ENCODE measurements at regions not wholly inside any gene's neighbourhood (a gene's known extent, or its start where the extent isn't known, plus 50 kb on each side); places are given as distances from the start of the nearest gene placed in this dataset.

DNA sequence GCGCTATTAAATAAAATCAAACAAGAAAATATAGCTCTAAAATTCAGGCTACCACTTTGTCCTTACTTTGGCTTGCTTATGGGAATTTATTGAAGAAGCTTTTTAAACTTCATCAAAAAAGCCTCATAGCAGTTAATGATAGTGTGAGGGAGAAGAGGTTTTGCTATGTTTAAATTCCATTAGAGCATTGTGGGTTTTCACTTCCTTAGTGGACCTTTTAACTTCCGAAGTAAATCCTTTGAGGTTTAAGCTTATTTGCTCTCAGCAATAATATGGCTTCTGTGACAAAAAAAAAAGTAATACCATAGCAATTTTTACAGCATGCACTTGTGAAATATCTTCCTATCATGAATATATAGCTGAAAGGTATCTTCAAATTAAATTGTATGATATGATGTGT is 120.2 kb upstream of the NDST4 start:
- no peak overlapping the region for H3K27ac ChIP-seq
- no peaks in the 10 kb centered on the region for H3K4me1 ChIP-seq
- WGBS, 5 donors: 74 to 91% (median 82%) methylated on average over 2 of the region's 2 CpGs
- TF ChIP-seq CTCF (IDR thresholded peaks at IDR 0.05) (no peak), POLR2A (IDR thresholded peaks at IDR 0.05) (no peak), POLR2AphosphoS5 (IDR thresholded peaks at IDR 0.05) (no peak), EP300 (IDR thresholded peaks at IDR 0.05) (no peak)
- H3K27me3 ChIP-seq: no peaks in the 10 kb centered on the region
- H3K4me3 ChIP-seq: no peak overlapping the region
- intact Hi-C loops (cut with DNase I; ENCODE audit: low total_unique reads): no loop called here
- no peaks in the 10 kb centered on the region for H3K9me3 ChIP-seq
- DNase-seq: no peak
- H3K36me3 ChIP-seq: no peaks in the 10 kb centered on the region

- Histone ChIP-seq H3K27ac (no peak overlapping the region), H3K4me1 (no peaks in the 10 kb centered on the region), H3K27me3 (no peaks in the 10 kb centered on the region), H3K9me3 (no peaks in the 10 kb centered on the region), H3K4me3 (no peak overlapping the region), H3K36me3 (no peaks in the 10 kb centered on the region)
- no peak for DNase-seq
- intact Hi-C loops (cut with DNase I; ENCODE audit: low total_unique reads): no loop called here
- TF ChIP-seq POLR2AphosphoS5 (IDR thresholded peaks at IDR 0.05): no peak
- no peak for TF ChIP-seq EP300 (IDR thresholded peaks at IDR 0.05)
- no peak for TF ChIP-seq CTCF (IDR thresholded peaks at IDR 0.05)
- TF ChIP-seq POLR2A (IDR thresholded peaks at IDR 0.05): no peak
These were observed 116.5 kb upstream of the NDST4 start for GRCh38 chr4:115229873-115230272.

DNA sequence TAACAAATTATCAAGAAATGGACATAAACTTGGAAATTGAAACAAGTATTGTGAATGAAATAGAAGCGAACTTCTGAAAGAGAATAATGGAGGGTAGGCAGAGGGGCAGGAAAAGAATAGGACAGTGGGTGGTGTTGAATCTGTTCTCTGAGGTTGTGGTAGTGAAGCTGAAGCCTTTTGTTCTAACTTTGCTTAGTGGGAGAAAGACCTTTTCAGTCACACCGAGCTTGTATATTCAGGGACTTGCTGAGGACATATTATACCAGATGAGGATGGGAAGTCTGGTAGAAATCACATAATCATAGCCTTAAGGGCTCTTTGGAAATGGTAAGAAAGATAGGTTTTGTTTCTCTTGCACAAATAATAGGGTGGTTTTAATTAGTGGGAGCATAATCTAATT is 115.4 kb upstream of the NDST4 start:
- 74 to 86% (median 77%) methylated on average over 2 of the region's 2 CpGs for WGBS, 5 donors

GRCh38 chr4:115222061-115222460 is 108.6 kb upstream of the NDST4 start:
- no peaks in the 10 kb centered on the region for H3K36me3 ChIP-seq
- H3K9me3 ChIP-seq: no peaks in the 10 kb centered on the region
- no peak for DNase-seq
- WGBS, 5 donors: 73 to 78% (median 76%) methylated on average over 4 of the region's 4 CpGs
- intact Hi-C loops (cut with DNase I; ENCODE audit: low total_unique reads): no loop called here
- H3K27ac ChIP-seq: no peak overlapping the region
- no peak for TF ChIP-seq POLR2A (IDR thresholded peaks at IDR 0.05)
- TF ChIP-seq POLR2AphosphoS5 (IDR thresholded peaks at IDR 0.05): no peak
- no peak for TF ChIP-seq EP300 (IDR thresholded peaks at IDR 0.05)
- no peak for TF ChIP-seq CTCF (IDR thresholded peaks at IDR 0.05)
- no peaks in the 10 kb centered on the region for H3K4me1 ChIP-seq
- H3K27me3 ChIP-seq: no peaks in the 10 kb centered on the region
- H3K4me3 ChIP-seq: no peak overlapping the region

More for the DNA sequence above, 115.4 kb upstream of the NDST4 start:
- no peak for TF ChIP-seq POLR2A (IDR thresholded peaks at IDR 0.05)
- TF ChIP-seq EP300 (IDR thresholded peaks at IDR 0.05): no peak
- no peak for TF ChIP-seq POLR2AphosphoS5 (IDR thresholded peaks at IDR 0.05)
- no peak for TF ChIP-seq CTCF (IDR thresholded peaks at IDR 0.05)
- intact Hi-C loops (cut with DNase I; ENCODE audit: low total_unique reads): no loop called here
- no peaks in the 10 kb centered on the region for H3K9me3 ChIP-seq
- H3K4me3 ChIP-seq: no peak overlapping the region
- DNase-seq: no peak
- H3K27me3 ChIP-seq: no peaks in the 10 kb centered on the region
- H3K36me3 ChIP-seq: no peaks in the 10 kb centered on the region
- no peaks in the 10 kb centered on the region for H3K4me1 ChIP-seq
- no peak overlapping the region for H3K27ac ChIP-seq
